Chondrocyte (in vitro differentiated cells): ENCODE measurements at regions not wholly inside any gene's neighbourhood (a gene's known extent, or its start where the extent isn't known, plus 50 kb on each side); places are given as distances from the start of the nearest gene placed in this dataset.

Experiments
- DNase-seq: peaks from one replicate; pipeline ENCODE4 v3.0.0; 2021; ENCODE audit warnings: mixed read lengths, low spot score
- H3K27ac Mint-ChIP-seq: one replicate; pipeline ENCODE4 v1.8.0; 2021; ENCODE audit warnings: mild to moderate bottlenecking, moderate library complexity, mixed read lengths; ENCODE audit not compliant: unreplicated experiment
- H3K27me3 Mint-ChIP-seq: 2 replicates; pipeline ENCODE4 v1.8.0; 2021; ENCODE audit warnings: low read depth, mixed read lengths
- H3K36me3 Mint-ChIP-seq: 2 replicates; pipeline ENCODE4 v1.8.0; 2021; ENCODE audit warnings: low read depth, mixed read lengths
- H3K4me1 Mint-ChIP-seq: 2 replicates; pipeline ENCODE4 v1.8.0; 2021; ENCODE audit warnings: low read depth, mild to moderate bottlenecking, mixed read lengths
- H3K4me3 Mint-ChIP-seq: one replicate; pipeline ENCODE4 v1.8.0; 2021; ENCODE audit warnings: mild to moderate bottlenecking, moderate library complexity, mixed read lengths; ENCODE audit not compliant: unreplicated experiment
- H3K9me3 Mint-ChIP-seq: 2 replicates; pipeline ENCODE4 v1.8.0; 2021; ENCODE audit warnings: low read depth, mixed read lengths
- TF ChIP-seq, protein P1 (sequence below): fragments of 200-600 bp; sonication (generic); IDR thresholded peaks from 2 replicates; pipeline ENCODE4 v1.5.0; 2021; ENCODE audit warnings: antibody characterized with exemption, mild to moderate bottlenecking, moderate library complexity

DNA sequence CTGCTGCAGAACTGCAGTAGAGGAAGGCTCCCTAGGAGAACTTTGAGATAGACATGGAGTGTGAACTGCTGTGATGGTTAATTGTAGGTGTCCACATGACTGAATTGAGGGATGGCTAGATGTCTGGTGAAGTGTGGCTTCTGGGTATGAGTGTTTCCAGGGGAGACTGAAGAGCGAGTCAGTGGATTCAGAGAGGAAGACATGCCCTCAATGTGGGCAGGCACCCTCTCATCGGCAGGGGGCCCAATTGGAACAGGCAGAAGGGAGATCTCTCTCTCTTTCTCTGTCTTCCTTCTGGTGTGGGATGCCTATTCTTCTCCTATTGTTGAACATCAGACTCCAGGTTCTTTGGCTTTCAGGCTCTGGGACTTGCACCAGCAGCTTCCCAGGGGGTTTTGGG is 304.7 kb upstream of the GATB start:
- no peak overlapping the region for H3K4me3 Mint-ChIP-seq
- H3K36me3 Mint-ChIP-seq = no peaks in the 10 kb centered on the region
- no peak for DNase-seq
- H3K4me1 Mint-ChIP-seq = no peaks in the 10 kb centered on the region
- H3K27me3 Mint-ChIP-seq = peaks cover 15% of the 10 kb centered on the region
- H3K9me3 Mint-ChIP-seq = no peaks in the 10 kb centered on the region
- H3K27ac Mint-ChIP-seq = no peak overlapping the region
- TF ChIP-seq, protein P1, sequence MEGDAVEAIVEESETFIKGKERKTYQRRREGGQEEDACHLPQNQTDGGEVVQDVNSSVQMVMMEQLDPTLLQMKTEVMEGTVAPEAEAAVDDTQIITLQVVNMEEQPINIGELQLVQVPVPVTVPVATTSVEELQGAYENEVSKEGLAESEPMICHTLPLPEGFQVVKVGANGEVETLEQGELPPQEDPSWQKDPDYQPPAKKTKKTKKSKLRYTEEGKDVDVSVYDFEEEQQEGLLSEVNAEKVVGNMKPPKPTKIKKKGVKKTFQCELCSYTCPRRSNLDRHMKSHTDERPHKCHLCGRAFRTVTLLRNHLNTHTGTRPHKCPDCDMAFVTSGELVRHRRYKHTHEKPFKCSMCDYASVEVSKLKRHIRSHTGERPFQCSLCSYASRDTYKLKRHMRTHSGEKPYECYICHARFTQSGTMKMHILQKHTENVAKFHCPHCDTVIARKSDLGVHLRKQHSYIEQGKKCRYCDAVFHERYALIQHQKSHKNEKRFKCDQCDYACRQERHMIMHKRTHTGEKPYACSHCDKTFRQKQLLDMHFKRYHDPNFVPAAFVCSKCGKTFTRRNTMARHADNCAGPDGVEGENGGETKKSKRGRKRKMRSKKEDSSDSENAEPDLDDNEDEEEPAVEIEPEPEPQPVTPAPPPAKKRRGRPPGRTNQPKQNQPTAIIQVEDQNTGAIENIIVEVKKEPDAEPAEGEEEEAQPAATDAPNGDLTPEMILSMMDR = no peak

GRCh38 chr4:152064753-152065152 is 303.9 kb upstream of the GATB start:
- no peaks in the 10 kb centered on the region for H3K4me1 Mint-ChIP-seq
- no peaks in the 10 kb centered on the region for H3K36me3 Mint-ChIP-seq
- peaks cover 15% of the 10 kb centered on the region for H3K27me3 Mint-ChIP-seq
- DNase-seq = no peak
- no peaks in the 10 kb centered on the region for H3K9me3 Mint-ChIP-seq
- H3K4me3 Mint-ChIP-seq = no peak overlapping the region
- TF ChIP-seq, protein P1 = no peak
- no peak overlapping the region for H3K27ac Mint-ChIP-seq

DNA sequence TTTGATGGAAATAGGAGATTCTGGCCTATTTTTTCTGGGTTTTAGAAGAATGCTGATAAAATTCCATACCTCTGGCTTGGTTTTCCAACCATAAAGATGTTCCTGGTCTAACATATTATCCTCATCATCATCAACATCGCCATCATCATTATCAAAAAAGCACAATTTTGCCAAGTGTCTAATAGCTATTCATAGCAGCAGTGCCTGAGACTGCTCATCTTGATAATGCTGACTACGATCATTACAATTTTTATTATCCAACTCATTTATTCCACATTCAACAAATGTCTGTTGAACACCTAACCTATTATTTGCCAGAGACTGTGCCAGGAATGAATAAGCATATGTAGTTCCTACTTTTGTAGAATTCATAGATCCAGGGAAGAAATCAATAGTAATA is 303.5 kb upstream of the GATB start:
- peaks cover 18% of the 10 kb centered on the region for H3K27me3 Mint-ChIP-seq
- H3K4me1 Mint-ChIP-seq = no peaks in the 10 kb centered on the region
- H3K27ac Mint-ChIP-seq = no peak overlapping the region
- no peak for DNase-seq
- TF ChIP-seq, protein P1 = no peak
- H3K4me3 Mint-ChIP-seq = no peak overlapping the region
- H3K9me3 Mint-ChIP-seq = no peaks in the 10 kb centered on the region
- H3K36me3 Mint-ChIP-seq = no peaks in the 10 kb centered on the region

GRCh38 chr4:152063621-152064240 is 302.9 kb upstream of the GATB start:
- TF ChIP-seq, protein P1 = no peak
- Mint-ChIP-seq H3K4me3 (no peak overlapping the region), H3K4me1 (no peaks in the 10 kb centered on the region), H3K9me3 (no peaks in the 10 kb centered on the region), H3K27ac (no peak overlapping the region), H3K27me3 (peaks cover 21% of the 10 kb centered on the region), H3K36me3 (no peaks in the 10 kb centered on the region)
- DNase-seq = no peak

DNA sequence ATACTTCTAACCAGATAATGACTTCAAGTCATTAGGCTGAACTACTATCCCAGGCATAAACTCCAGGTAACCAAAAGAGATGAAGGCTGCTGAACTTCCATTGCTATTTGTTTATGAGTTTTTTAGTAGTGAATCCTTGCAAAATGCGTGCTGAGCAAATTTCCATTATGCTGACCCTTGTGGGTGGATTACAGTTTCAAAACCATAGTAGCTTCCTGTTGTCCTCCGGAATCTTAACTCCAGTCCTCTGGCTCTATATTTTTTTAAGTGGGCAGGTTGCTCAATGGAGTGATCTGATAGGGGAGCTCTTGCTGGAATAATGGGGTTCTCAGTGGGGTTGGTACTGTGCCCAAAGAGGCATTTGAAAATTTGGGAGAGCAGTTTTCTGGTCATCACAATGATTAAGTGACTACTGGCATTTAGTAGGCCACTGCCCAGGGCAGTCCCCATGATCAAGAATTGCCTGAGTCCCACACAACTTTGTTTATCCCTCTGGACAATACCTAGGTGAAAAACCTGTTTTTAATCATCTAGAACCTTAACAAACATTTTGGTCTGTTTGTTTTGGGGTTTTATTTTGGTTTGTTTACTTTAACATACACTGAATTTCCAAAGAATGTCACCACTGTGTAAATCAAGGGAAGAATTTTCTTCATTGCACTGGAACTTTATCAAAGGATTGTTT is 302.3 kb upstream of the GATB start:
- H3K27me3 Mint-ChIP-seq = peaks cover 21% of the 10 kb centered on the region
- no peak for DNase-seq
- no peaks in the 10 kb centered on the region for H3K4me1 Mint-ChIP-seq
- H3K36me3 Mint-ChIP-seq = peaks cover 3% of the 10 kb centered on the region
- H3K4me3 Mint-ChIP-seq = no peak overlapping the region
- TF ChIP-seq, protein P1 = no peak
- H3K9me3 Mint-ChIP-seq = peaks cover 5% of the 10 kb centered on the region
- H3K27ac Mint-ChIP-seq = no peak overlapping the region
